DOHH2 (cell line): ENCODE measurements at regions not wholly inside any gene's neighbourhood (a gene's known extent, or its start where the extent isn't known, plus 50 kb on each side); places are given as distances from the start of the nearest gene placed in this dataset.

Experiments
- H3F3A ChIP-seq: fragments of 200-600 bp; sonication (generic), shearing (Covaris generic); 2 replicates; pipeline ENCODE4 v1.6.0; 2016; ENCODE audit warnings: antibody characterized with exemption, mild to moderate bottlenecking; ENCODE audit not compliant: control insufficient read depth, insufficient read depth
- H3K27ac ChIP-seq: fragments of 200-600 bp; sonication (generic); 2 replicates; pipeline ENCODE4 v1.5.1; 2014; ENCODE audit warnings: low read depth, mild to moderate bottlenecking, low read length, moderate library complexity
- H3K27me3 ChIP-seq: fragments of 200-600 bp; sonication (generic); 2 replicates; pipeline ENCODE4 v1.6.1; 2014; ENCODE audit warnings: mild to moderate bottlenecking, low read length, mixed read lengths; ENCODE audit not compliant: control insufficient read depth
- H3K36me3 ChIP-seq: fragments of 200-600 bp; sonication (generic); 2 replicates; pipeline ENCODE4 v1.6.1; 2014; ENCODE audit warnings: mild to moderate bottlenecking, low read length, moderate library complexity, mixed read lengths; ENCODE audit not compliant: control insufficient read depth
- H3K4me1 ChIP-seq: fragments of 200-600 bp; sonication (generic); 2 replicates; pipeline ENCODE4 v1.6.1; 2014; ENCODE audit warnings: mild to moderate bottlenecking, low read length, mixed read lengths; ENCODE audit not compliant: control insufficient read depth
- H3K4me2 ChIP-seq: fragments of 200-600 bp; sonication (generic); 2 replicates; pipeline ENCODE4 v1.6.0; 2014; ENCODE audit warnings: mild to moderate bottlenecking, low read length, moderate library complexity
- H3K4me3 ChIP-seq: fragments of 200-600 bp; sonication (generic); 2 replicates; pipeline ENCODE4 v1.5.1; 2014; ENCODE audit warnings: mild to moderate bottlenecking, low read length, mixed read lengths
- H3K79me2 ChIP-seq: fragments of 200-600 bp; sonication (generic); 2 replicates; pipeline ENCODE4 v1.6.1; 2014; ENCODE audit warnings: mild to moderate bottlenecking, low read length, mixed read lengths; ENCODE audit not compliant: control insufficient read depth
- H3K9me2 ChIP-seq: fragments of 200-600 bp; sonication (generic); replicated peaks from 2 replicates; pipeline ENCODE4 v1.6.1; 2014; ENCODE audit warnings: mild to moderate bottlenecking, low read length, mixed read lengths; ENCODE audit not compliant: control insufficient read depth
- H3K9me3 ChIP-seq: fragments of 200-600 bp; sonication (generic); 2 replicates; pipeline ENCODE4 v1.6.1; 2014; ENCODE audit warnings: antibody characterized with exemption, low read length, mixed read lengths; ENCODE audit not compliant: control insufficient read depth, insufficient read depth
- H4K20me1 ChIP-seq: fragments of 200-600 bp; sonication (generic); 2 replicates; pipeline ENCODE4 v1.6.0; 2014; ENCODE audit warnings: low read depth, mild to moderate bottlenecking, antibody characterized with exemption, low read length, moderate library complexity; ENCODE audit not compliant: control insufficient read depth, insufficient read depth
- CTCF ChIP-seq: fragments of 200-600 bp; sonication (generic); IDR thresholded peaks from one replicate; pipeline ENCODE4 v1.5.1; 2014; ENCODE audit warnings: antibody characterized with exemption, mild to moderate bottlenecking, low read depth, low read length; ENCODE audit not compliant: poor library complexity, severe bottlenecking
- EZH2phosphoT487 ChIP-seq: fragments of 200-600 bp; sonication (generic); IDR thresholded peaks from 2 replicates; pipeline ENCODE4 v1.6.1; 2017; ENCODE audit warnings: borderline replicate concordance, mild to moderate bottlenecking, antibody characterized with exemption, low read length, moderate library complexity, mixed read lengths

GRCh38 chr1:221638595-221638994 lies 103.3 kb downstream of the DUSP10 start:
- no peaks in the 10 kb centered on the region for H3K4me1 ChIP-seq
- H3K27ac ChIP-seq = no peak overlapping the region
- H3K79me2 ChIP-seq = no peaks in the 10 kb centered on the region
- no peak for TF ChIP-seq CTCF
- no peak for TF ChIP-seq EZH2phosphoT487
- H4K20me1 ChIP-seq = no peaks in the 10 kb centered on the region
- H3K36me3 ChIP-seq = no peaks in the 10 kb centered on the region
- no peaks in the 10 kb centered on the region for H3K27me3 ChIP-seq
- H3K9me2 ChIP-seq = no peaks in the 10 kb centered on the region
- no peaks in the 10 kb centered on the region for H3F3A ChIP-seq
- H3K4me3 ChIP-seq = no peak overlapping the region
- no peak overlapping the region for H3K4me2 ChIP-seq
- no peaks in the 10 kb centered on the region for H3K9me3 ChIP-seq

GRCh38 chr1:221641811-221642210 lies 100.1 kb downstream of the DUSP10 start:
- no peak for TF ChIP-seq EZH2phosphoT487
- no peak for TF ChIP-seq CTCF
- Histone ChIP-seq H3K4me3 (no peak overlapping the region), H3K4me2 (no peak overlapping the region), H3K9me2 (no peaks in the 10 kb centered on the region), H3K4me1 (no peaks in the 10 kb centered on the region), H4K20me1 (no peaks in the 10 kb centered on the region), H3K9me3 (no peaks in the 10 kb centered on the region), H3K79me2 (no peaks in the 10 kb centered on the region), H3K27me3 (no peaks in the 10 kb centered on the region), H3K36me3 (no peaks in the 10 kb centered on the region), H3K27ac (no peak overlapping the region), H3F3A (no peaks in the 10 kb centered on the region)

- Histone ChIP-seq H3K4me1 (no peaks in the 10 kb centered on the region), H3F3A (no peaks in the 10 kb centered on the region), H3K4me3 (no peak overlapping the region), H3K4me2 (no peak overlapping the region), H3K27me3 (no peaks in the 10 kb centered on the region), H3K9me2 (no peaks in the 10 kb centered on the region), H3K27ac (no peak overlapping the region), H3K36me3 (no peaks in the 10 kb centered on the region), H4K20me1 (no peaks in the 10 kb centered on the region), H3K79me2 (no peaks in the 10 kb centered on the region), H3K9me3 (no peaks in the 10 kb centered on the region)
- no peak for TF ChIP-seq CTCF
- no peak for TF ChIP-seq EZH2phosphoT487
Measured at GRCh38 chr1:221643404-221644144, 98.3 kb downstream of the DUSP10 start.
